HG03439 (cell line): ENCODE measurements at regions not wholly inside any gene's neighbourhood (a gene's known extent, or its start where the extent isn't known, plus 50 kb on each side); places are given as distances from the start of the nearest gene placed in this dataset.

Experiments used
- ATAC-seq: cut with Tn5 transposase; IDR thresholded peaks from one replicate; pipeline ENCODE4 v1.9.1; 2021; ENCODE audit warnings: mild to moderate bottlenecking, moderate library complexity; ENCODE audit not compliant: unreplicated experiment

DNA sequence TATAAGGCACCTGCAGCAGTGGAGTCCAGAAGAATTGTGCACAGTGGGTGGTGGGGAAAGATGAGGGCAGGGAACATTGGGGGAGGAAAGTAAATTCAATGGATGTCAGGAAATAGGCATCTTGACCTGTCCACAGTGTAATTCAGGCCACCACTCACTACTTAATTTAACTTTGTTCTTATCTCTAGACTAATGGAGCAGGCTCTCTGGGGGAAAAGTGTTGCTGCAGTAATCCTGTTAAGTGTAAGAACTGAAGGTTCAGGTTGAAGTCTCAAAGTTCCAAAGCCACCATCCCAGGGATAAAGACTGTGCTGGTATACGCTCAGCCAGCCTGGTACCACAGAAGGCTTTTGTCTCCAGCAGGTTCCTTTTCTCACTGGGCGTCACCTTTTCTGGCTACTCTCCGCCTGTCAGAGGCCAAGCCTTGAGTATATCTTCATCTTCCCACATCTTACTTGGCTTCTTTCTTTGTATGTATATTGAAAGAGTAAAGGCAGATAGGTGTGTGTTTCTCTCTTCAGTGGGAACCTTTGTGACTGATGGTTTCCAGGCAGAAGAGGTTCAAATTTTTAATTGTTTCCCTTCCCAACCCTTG lies 150.9 kb upstream of the DMRT1 start:
- ATAC-seq, result no peak

DNA sequence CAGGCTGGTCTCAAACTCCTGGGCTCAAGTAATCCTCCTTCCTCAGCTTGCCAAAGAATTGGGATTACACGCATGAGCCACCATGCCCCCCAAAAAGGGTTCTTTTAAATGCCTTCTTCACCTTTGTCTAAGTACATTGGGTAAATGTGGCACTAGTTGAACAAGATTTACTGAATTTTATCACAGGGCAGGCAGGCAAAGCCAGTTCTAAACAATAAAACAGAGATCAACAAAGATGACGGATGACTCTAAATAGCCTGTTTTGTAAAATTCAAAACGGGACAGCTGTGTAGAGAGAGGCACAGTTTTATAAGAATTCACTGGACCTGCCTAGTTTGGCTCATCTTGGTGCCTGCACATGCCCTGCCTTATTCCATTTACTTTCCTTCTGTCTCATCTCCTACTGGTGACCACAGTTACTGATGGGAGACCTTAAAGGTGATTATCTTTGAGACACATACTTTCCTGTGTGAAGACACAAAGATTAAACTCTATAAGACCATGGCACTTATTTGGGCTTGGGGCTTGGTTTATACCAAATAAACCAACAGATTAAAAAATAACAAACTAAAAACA lies 149.6 kb upstream of the DMRT1 start:
- ATAC-seq, result no peak

DNA sequence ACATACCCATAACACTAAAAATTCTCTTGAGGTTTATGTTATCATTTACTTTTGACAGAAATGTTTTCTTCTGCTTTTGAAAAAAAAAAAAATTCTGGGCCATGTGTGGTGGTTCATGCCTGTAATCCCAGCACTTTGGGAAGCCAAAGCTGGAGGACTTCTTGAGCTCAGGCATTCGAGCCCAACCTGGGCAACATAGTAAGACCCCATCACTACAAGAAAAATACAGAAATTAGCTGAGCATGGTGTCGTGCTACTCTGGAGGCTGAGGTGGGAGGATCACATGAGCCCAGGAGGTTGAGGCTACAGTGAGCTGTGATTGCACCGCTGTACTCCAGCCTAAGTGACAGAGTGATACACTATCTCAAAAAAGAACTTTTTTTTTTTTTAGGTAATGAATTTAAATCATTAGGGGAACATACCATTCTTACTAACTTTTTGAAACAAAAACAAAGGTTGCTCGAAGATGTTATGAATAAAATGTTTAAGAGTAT lies 148.8 kb upstream of the DMRT1 start:
- no peak for ATAC-seq

DNA sequence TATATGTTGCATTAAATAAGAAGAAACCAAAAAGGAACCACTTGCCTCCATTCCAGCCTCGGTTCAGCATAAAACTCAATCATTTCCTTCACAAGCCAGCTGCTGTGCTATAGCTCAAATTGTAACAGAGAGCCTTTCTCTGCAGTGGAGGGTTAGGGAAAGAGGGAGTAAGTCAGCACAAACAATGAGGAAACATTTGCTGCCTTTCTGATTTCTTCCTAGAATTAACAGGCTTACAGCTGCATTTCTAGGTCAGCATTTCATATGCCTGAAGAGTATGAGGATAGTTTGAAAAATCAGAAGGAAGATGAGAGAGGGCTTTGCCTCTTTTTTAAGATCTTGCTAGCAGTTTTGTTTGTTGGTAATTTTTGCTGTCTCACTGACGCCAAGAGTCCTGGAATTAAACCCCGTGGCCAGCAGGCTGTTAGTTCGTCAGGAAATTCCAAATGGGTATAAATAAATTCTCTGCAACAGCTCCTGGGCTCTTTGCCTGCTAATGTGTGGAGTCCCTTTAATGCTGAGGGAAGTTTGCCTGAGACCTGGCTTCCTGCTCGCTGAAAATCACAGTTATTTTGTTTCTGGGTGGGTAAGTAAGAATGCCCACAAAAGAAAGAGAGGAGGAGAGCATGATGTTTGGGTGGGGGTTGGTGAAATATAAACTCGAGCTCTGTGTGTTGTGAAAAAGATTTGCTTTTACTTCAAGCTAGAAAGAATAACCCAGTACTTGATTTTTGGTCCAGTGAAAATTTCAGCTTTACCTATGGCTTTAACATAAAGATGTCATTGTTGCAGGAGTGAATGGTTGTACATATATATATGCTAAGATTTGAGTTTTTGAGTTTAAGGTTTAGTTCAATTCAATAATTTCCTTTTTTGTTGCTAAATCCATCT lies 148.1 kb upstream of the DMRT1 start:
- ATAC-seq, result no peak

DNA sequence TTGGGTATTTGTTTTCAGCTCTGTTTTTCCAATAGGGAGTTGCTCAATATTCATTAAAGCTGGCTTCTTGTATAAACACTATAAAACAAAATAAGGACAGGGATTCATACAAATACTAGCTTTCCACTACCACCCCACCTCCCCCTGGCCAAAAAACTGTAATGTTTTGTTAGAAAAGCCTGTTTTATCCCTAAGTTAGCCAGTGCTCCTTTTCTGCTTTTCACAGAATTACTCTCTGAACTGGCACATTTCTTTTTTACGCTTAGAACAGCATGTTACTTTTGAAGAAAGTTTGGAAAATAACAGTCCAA lies 147.4 kb upstream of the DMRT1 start:
- ATAC-seq, result no peak

DNA sequence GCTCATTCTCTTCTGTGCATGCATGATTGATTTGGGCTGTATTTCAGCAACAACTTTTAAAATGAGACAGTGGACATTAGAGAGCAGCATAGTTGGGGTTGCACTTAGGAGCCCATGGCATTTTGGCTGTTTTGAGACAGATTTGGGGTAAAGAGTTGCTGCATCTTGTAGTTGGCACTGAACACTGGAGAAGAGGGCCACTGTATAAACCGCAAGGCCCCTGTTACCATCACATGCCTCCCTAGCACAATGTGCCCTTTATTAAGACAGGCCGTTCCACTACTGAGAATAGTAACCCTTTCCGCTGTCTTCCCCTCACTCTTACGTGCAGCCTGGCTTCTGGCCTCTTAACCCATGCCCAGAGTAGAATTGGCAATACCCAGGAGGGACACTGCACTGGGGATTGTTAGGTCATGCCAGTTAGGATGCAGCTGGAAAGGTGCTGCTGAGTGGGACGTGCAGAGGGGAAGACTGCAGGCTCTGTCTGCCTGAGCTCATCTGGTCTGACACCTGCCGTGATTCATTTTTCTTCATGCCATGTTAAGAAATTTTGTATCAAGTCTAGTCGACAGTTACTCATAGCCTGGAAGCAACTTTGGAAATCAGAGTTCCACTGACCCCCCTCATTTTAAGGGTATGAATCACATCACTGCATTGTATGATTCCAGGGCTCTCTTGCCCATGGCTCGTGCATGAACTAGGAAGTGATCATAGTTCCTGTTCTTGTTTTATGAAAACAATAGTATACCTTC lies 146.9 kb upstream of the DMRT1 start:
- no peak for ATAC-seq

DNA sequence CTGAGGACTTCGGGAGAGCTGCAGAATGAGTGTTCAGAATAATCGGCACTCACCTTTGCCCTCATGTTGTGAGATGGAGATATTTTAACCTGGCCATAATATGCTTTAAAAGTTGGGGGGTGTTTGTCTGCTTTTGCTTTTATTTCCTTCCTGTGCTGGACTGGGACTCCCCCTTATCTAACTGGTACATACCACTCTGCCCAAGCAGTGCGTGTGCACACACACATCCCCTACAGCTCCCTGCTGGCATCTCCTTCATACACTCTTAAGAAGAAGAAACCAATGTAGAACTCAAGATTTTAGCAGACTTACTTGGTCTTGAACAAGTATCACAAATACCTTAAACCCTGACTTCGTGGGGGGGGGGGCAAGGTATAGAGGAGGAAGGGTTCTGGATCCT lies 146.2 kb upstream of the DMRT1 start:
- no peak for ATAC-seq

DNA sequence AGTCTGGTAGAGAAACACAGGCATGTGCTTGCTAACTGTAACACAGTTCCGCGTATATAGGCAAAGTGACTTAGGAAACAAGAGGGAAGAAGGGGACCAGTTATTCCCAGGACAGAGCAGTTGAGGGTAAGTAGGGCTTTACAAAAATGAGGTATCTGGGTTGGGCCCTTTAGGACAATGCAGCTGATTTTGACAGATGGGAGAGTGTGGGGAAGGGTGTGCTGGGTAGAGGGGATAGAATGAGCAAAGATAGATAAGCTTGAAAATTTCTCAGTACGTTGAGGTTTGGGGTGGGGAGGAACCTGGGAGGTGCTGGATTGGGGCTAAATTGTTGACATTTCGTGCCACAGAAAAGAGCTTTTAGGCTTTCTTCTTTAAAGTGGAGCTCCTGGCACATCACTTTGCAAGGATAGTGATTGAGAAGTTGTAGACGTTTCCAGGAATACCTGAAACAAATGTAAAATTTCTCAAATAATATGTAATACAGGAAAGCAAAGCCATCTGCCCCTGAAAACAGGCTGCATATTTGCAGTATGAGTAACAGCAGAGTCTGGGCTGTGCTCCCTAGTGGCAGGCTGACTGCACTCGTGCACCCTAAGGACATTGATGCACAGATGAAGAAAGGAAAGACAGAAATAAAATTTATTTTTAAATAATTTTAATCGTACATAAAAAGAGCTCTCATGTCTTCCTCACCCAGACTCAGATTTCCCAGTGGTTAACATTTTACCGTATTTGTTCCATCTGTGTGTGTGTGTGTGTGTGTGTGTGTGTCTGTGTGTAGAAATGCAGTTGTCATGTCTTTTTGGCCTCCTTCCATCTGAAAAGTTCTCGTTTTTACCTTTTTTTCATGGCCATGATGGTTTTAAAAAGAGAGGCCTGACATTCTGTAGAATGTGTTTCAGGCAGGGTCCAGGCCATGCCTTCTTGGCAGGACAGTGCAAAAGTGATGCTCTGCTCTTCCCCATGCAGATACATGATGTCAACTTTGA lies 144.9 kb upstream of the DMRT1 start:
- ATAC-seq, result no peak

DNA sequence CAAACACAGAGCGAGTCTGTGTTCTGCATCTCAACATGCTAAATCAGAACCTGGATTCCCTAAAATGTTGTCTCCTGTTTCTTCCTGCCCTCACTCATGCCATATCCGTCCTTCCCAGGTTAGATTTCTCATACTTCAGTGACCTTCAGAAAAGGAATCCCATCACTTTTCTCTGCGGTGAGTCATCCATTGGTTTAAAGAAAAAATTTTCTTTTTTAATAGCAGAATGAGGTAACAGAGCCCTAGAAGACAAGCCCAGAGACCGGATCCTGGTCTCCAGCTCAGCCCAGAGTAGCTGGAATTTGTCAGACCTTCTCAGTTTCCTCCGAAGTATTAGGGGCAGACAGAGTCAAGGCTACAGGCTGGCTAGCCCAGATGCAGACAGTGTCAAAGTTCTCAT lies 143.2 kb upstream of the DMRT1 start:
- no peak for ATAC-seq

DNA sequence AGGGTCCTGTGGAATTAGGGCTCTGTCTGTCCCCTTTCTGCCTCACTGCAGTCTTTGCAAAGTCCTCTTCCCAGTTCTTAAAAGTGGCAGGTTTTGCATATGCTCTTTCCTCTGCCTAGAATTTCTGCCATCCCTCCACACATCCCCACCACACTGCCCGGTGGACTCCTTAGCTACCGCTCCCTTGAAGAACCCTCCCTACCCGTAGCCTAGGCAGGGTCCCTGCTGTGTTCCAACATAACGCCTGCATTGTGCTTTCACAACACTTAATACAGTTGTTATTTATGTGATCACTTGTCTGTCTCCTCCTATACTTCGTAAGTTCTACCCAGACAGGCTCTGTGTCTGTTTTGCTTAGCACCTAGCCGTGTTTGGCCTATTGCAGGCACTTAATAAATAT lies 142.5 kb upstream of the DMRT1 start:
- ATAC-seq, result no peak

DNA sequence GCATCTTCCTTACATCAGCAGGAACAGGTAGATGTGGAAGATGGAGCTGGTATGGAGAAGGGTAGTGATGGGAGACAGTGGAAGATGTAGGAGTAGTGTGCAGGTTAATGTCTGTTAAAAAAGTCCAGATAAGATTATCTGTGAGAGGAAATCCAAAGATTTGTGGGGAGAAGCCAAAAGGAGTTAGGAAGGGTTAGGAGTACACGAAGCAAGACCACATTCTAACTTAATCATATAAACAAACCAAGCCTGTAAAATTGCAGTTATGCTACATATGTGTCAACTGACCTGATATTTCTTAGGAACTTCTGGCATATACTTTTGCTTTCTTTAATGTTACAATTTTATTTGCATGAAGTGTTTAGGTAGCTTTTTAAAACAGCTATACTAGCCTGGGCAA lies 142.1 kb upstream of the DMRT1 start:
- no peak for ATAC-seq

DNA sequence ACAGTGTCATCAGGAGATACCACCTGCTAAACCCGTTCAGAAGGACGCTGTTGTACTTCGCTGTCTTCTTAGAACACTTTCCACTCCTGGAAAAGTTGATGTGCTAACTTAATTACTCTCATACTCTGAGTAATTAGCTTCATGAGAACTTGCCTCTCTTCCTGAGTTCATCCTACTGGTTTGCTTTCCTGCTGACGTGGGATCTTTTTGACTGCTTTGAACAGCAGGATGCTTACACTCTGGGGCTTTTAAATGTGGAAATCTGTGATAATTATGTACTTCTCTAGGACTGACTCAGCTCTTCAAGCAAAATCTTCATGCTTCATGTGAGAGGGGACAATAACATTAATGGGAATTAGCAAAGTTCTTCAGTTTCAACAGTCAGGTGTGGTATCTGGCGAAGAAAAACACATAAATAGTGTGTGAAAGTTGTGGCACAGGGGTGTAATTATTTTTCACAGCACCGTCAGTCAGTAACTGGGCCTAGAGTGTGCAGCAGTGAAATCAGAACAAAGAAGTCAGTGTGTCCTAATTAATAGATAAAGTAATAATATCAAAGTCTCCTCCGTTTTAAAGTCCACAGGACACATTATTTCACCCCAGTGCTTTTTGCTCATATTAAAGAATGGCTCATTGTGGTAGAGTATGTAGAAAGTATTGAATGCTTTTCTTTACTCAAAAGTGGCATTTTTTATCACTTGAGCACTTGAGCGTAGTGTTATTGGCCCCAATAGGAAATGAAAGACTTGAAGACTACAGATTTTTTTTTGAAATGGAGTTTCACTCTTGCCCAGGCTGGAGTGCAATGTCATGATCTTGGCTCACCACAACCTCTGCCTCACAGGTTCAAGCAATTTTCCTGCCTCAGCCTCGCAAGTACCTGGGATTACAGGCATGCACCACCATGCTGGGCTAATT lies 140.9 kb upstream of the DMRT1 start:
- ATAC-seq, result no peak

DNA sequence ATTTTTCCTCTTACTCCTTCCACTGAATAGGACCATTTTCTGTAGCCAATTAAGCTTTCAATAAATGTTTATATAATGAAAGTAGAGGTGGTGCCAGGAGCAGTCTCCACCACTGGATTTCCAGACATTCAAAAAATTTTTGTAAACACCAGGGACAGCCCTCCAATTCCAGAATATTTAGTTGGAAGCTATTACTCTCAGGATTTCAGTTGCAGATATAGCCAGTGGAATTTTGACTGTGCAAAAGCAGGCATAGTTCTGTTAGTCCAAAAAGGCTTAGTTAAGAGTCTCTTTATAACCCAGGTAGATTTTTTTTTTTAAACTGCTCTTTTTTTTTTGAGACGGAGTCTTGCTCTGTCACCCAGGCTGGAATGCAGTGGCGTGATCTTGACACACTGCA lies 138.1 kb upstream of the DMRT1 start:
- ATAC-seq, result no peak

DNA sequence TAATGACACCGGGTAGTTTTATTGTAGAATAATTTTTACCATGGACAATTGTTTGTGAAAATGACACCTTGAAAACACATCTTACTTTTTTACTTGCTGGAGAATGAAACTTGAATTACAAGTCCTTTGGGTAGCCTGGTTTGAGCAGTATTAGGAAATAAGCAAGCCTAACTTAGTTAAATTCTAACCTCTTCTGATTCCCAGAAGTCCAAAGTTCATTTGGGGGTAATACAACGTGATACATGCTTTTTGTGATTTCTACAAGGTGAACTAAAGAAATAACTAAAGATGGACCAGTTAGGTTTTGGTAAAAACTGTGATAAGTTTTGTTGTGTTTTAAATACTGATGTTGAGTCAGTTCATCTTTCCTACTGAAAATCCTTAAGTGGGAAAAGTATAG lies 135.4 kb upstream of the DMRT1 start:
- no peak for ATAC-seq

DNA sequence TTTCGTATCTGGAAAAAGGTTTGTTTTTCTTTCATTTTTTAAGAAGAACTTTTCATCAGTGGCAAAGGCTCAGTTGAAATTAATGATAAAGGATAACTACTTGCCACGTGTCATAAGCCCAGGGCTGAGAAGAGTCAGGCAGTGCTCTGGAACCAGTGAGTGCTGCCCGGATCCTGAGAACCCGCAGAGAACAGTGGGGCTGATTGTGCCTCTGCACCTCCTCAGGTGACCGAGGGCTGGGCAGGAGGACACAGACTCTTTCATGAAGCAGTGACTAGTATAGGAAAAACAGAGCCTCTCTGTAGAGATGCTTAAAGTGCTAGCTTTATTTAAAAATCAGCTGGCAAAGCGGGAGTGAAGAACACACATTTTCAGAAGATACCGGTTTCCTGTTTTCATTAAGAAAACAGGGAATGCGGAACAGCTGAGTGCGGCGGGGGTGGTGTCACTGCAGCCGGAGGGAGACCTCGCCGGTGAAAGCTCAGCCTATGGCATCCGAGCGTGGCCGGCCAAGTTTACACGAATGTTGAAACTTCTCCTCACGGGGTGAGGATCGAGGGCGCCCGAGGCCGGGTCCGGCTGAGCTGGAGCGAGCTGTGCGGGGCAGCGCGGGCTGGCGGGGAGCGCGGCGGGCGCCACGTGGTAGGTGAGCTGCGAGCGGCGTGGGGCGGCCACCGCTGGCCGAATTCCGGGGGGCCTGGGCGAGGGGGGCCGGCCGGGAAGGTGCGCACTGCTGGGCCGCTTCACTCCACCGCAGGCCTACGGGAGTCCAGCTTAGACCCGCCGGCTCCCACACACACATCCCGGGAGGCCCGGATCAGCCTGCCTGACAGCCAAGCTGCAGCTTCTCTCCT lies 134.7 kb upstream of the DMRT1 start:
- ATAC-seq, result no peak

DNA sequence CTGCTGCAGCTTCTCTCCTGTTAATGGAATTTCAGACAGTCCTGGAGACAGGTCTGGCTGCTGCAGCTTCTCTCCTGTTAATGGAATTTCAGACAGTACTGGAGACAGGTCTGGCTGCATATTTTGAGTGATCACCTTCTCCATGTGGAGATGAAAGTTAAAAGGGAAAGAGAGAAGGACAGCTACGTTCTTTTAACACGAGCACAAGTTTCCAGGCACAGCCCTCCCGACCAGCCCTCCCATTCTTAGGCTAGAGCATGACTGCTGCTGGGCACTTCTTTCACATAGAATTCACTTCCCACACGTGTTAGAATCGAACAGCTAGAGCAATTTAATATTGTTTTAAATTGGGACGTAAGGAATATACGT lies 133.3 kb upstream of the DMRT1 start:
- no peak for ATAC-seq

DNA sequence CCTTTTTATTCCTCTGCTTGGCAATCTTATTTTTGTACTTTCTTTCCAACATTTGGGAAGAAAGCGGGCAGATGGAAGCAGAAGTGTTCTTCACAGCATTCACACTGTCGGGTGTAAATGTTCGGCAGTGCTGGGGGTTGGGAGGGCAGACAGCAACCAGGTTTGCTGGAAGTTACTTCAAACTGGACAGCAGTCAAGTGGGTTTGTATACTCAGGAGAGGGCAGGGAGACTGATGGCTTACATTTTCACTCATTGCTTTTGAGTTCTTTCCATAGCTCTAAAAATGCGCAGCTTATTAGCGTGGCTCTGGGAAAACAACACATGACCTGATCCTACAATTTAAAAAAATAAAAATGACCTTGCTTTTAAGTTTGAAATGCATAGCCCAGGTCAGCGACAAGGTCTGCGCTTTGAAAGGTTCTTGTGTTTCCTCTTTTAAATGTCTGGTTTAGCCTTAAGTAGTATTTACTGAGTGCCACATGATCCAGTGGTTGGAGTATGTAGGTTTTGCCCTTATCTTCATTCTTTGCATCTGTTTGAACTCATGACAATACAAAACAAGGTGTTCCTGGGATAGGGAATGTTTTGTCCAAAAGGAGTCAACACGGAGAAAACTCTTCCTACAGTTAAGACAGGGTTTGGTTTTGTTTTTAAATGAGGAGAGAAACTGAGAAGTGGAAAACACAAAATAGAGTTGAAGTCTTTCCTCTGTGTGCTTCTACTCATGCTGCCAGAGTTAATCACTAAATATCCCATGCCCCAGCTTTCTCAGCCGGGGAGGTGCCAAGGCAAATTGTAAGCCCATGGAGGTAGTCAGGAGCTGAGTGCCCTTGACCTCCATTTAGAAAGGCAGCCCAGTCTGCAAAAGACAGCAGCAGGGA lies 132.7 kb upstream of the DMRT1 start:
- ATAC-seq, result no peak
